HEK293 (cell line): ENCODE measurements at regions not wholly inside any gene's neighbourhood (a gene's known extent, or its start where the extent isn't known, plus 50 kb on each side); places are given as distances from the start of the nearest gene placed in this dataset.

Source experiments
- CTCF ChIA-PET: fragments of 350-600 bp; formaldehyde crosslinking; extraction: SDS; loops from one replicate; lab custom pipeline; 2021; ENCODE audit warnings: antibody characterized with exemption; lab: Yijun Ruan, JAX
- POLR2A ChIA-PET: fragments of 300-600 bp; formaldehyde crosslinking; extraction: SDS; loops from one replicate; lab custom pipeline; 2020; ENCODE audit warnings: antibody characterized with exemption, inconsistent platforms; lab: Yijun Ruan, JAX
- H3K27ac ChIP-seq: fragments of 200-500 bp; sonication (Bioruptor generic); 2 replicates; pipeline ENCODE4 v1.5.1; 2014; ENCODE audit warnings: low read depth, low read length, control low read depth, inconsistent platforms; ENCODE audit errors: extremely low read depth
- H3K36me3 ChIP-seq, 2 experiments: fragments of 200-500 bp in 1 of 2; sonication (Bioruptor generic) in 1 of 2; 1 replicate in 1 of 2; 2 replicates in 1 of 2; pipeline ENCODE4 v1.5.1; 2014 to 2017; ENCODE audit warnings: inconsistent platforms in 2 of 2, low read length in 2 of 2; ENCODE audit not compliant: control insufficient read depth in 2 of 2, insufficient read depth in 1 of 2
- H3K4me1 ChIP-seq: fragments of 200-500 bp; sonication (Bioruptor generic); 2 replicates; pipeline ENCODE4 v1.5.1; 2014; ENCODE audit warnings: mild to moderate bottlenecking, low read length, inconsistent platforms; ENCODE audit not compliant: control insufficient read depth, insufficient read depth
- H3K4me3 ChIP-seq: 2 replicates; pipeline ENCODE4 v1.5.1; 2011; ENCODE audit warnings: low read depth, mild to moderate bottlenecking, control low read depth, low read length, moderate library complexity
- H3K9me3 ChIP-seq: fragments of 200-500 bp; sonication (Bioruptor generic); 2 replicates; pipeline ENCODE4 v1.5.1; 2014; ENCODE audit warnings: low read depth, low read length, inconsistent platforms; ENCODE audit not compliant: control insufficient read depth, insufficient read depth
- AEBP2 ChIP-seq: fragments of 450-650 bp; formaldehyde crosslinking; IDR thresholded peaks from 2 replicates; pipeline ENCODE4 v1.5.1; 2016; ENCODE audit warnings: missing biosample characterization, missing genetic modification characterization, borderline replicate concordance
- EGR2 ChIP-seq: fragments of 450-650 bp; formaldehyde crosslinking; IDR thresholded peaks from 2 replicates; pipeline ENCODE4 v1.5.1; 2016; ENCODE audit warnings: low read depth, missing biosample characterization, missing genetic modification characterization
- GLI4 ChIP-seq: fragments of 450-650 bp; formaldehyde crosslinking; IDR thresholded peaks from 2 replicates; pipeline ENCODE4 v1.5.1; 2016; ENCODE audit warnings: missing biosample characterization, missing genetic modification characterization
- HIC1 ChIP-seq: fragments of 450-650 bp; formaldehyde crosslinking; IDR thresholded peaks from 2 replicates; pipeline ENCODE4 v1.5.1; 2016; ENCODE audit warnings: missing biosample characterization, missing genetic modification characterization
- KLF8 ChIP-seq: fragments of 450-650 bp; formaldehyde crosslinking; IDR thresholded peaks from 2 replicates; pipeline ENCODE4 v1.5.1; 2016; ENCODE audit warnings: missing biosample characterization, missing genetic modification characterization
- MZF1 ChIP-seq: fragments of 450-650 bp; formaldehyde crosslinking; IDR thresholded peaks from 2 replicates; pipeline ENCODE4 v1.5.1; 2017; ENCODE audit warnings: missing biosample characterization, missing genetic modification characterization, borderline replicate concordance
- ZBTB21 ChIP-seq: fragments of 450-650 bp; formaldehyde crosslinking; IDR thresholded peaks from 2 replicates; pipeline ENCODE4 v1.5.1; 2017; ENCODE audit warnings: missing biosample characterization, missing genetic modification characterization
- ZNF132 ChIP-seq: fragments of 450-650 bp; formaldehyde crosslinking; IDR thresholded peaks from 2 replicates; pipeline ENCODE4 v1.5.1; 2017; ENCODE audit warnings: missing biosample characterization, missing genetic modification characterization, borderline replicate concordance
- ZNF138 ChIP-seq: fragments of 450-650 bp; formaldehyde crosslinking; IDR thresholded peaks from 2 replicates; pipeline ENCODE4 v1.5.1; 2016; ENCODE audit warnings: missing biosample characterization, missing genetic modification characterization, borderline replicate concordance
- ZNF211 ChIP-seq: fragments of 450-650 bp; formaldehyde crosslinking; IDR thresholded peaks from 2 replicates; pipeline ENCODE4 v1.5.1; 2016; ENCODE audit warnings: low read depth, missing biosample characterization, missing genetic modification characterization
- ZNF221 ChIP-seq: fragments of 450-650 bp; formaldehyde crosslinking; IDR thresholded peaks from 2 replicates; pipeline ENCODE4 v1.5.1; 2017; ENCODE audit warnings: missing biosample characterization, missing genetic modification characterization, borderline replicate concordance
- ZNF239 ChIP-seq: fragments of 450-650 bp; formaldehyde crosslinking; IDR thresholded peaks from 2 replicates; pipeline ENCODE4 v1.5.1; 2016; ENCODE audit warnings: missing biosample characterization, missing genetic modification characterization
- ZNF280C ChIP-seq: fragments of 450-650 bp; formaldehyde crosslinking; IDR thresholded peaks from 2 replicates; pipeline ENCODE4 v1.5.1; 2016; ENCODE audit warnings: missing biosample characterization, missing genetic modification characterization
- ZNF366 ChIP-seq: fragments of 450-650 bp; formaldehyde crosslinking; conservative IDR thresholded peaks from 2 replicates; pipeline ENCODE4 v1.5.1; 2016; ENCODE audit warnings: missing biosample characterization, missing genetic modification characterization
- ZNF514 ChIP-seq: fragments of 450-650 bp; formaldehyde crosslinking; IDR thresholded peaks from 2 replicates; pipeline ENCODE4 v1.5.1; 2016; ENCODE audit warnings: missing biosample characterization, missing genetic modification characterization
- ZNF518A ChIP-seq: fragments of 450-650 bp; formaldehyde crosslinking; conservative IDR thresholded peaks from 2 replicates; pipeline ENCODE4 v1.5.1; 2016; ENCODE audit warnings: low read depth, missing biosample characterization, missing genetic modification characterization
- ZNF521 ChIP-seq: fragments of 450-650 bp; formaldehyde crosslinking; IDR thresholded peaks from 2 replicates; pipeline ENCODE4 v1.5.1; 2017; ENCODE audit warnings: missing biosample characterization, mild to moderate bottlenecking, missing genetic modification characterization
- ZNF621 ChIP-seq: fragments of 450-650 bp; formaldehyde crosslinking; IDR thresholded peaks from 2 replicates; pipeline ENCODE4 v1.5.1; 2017; ENCODE audit warnings: missing biosample characterization, missing genetic modification characterization
- ZNF623 ChIP-seq: fragments of 450-650 bp; formaldehyde crosslinking; IDR thresholded peaks from 2 replicates; pipeline ENCODE4 v1.5.1; 2016; ENCODE audit warnings: missing biosample characterization, missing genetic modification characterization
- ZNF677 ChIP-seq: fragments of 450-650 bp; IDR thresholded peaks from 2 replicates; pipeline ENCODE4 v1.5.0; 2018; ENCODE audit warnings: missing biosample characterization, mild to moderate bottlenecking, missing genetic modification characterization, moderate library complexity
- ZNF704 ChIP-seq: fragments of 450-650 bp; formaldehyde crosslinking; IDR thresholded peaks from 2 replicates; pipeline ENCODE4 v1.5.1; 2016; ENCODE audit warnings: missing biosample characterization, missing genetic modification characterization
- ZNF707 ChIP-seq: fragments of 450-650 bp; formaldehyde crosslinking; IDR thresholded peaks from 2 replicates; pipeline ENCODE4 v1.5.1; 2016; ENCODE audit warnings: missing biosample characterization, missing genetic modification characterization
- ZNF830 ChIP-seq: fragments of 450-650 bp; IDR thresholded peaks from 2 replicates; pipeline ENCODE4 v1.5.0; 2018; ENCODE audit warnings: missing biosample characterization, missing genetic modification characterization, low read depth, mild to moderate bottlenecking, moderate library complexity
- ZSCAN30 ChIP-seq: fragments of 450-650 bp; IDR thresholded peaks from 2 replicates; pipeline ENCODE4 v1.5.1; 2018; ENCODE audit warnings: missing biosample characterization, mild to moderate bottlenecking, missing genetic modification characterization, moderate library complexity

GRCh38 chr5:143714629-143715028 lies 97.3 kb upstream of the HMHB1 start (continued):
- TF ChIP-seq ZNF138 (tag by site-specific recombination) (no peak), ZNF704 (tag by site-specific recombination) (no peak), ZNF221 (tag by site-specific recombination) (no peak), ZNF623 (tag by site-specific recombination) (no peak), ZNF280C (no peak)

- ChIA-PET CTCF (interaction anchor here (0.6 kb wide), 1 partner anchor 471 kb away, joined by 3 read pairs; no protein-coding TSS in a partner anchor), POLR2A (no interaction called here)
- no peak overlapping the region for H3K27ac ChIP-seq
- no peaks in the 10 kb centered on the region for H3K4me1 ChIP-seq
- no peak overlapping the region for H3K4me3 ChIP-seq
- no peaks in the 10 kb centered on the region for H3K9me3 ChIP-seq
- H3K36me3 ChIP-seq = no peaks in the 10 kb centered on the region
- no peak for TF ChIP-seq AEBP2 (tag by site-specific recombination)
- no peak for TF ChIP-seq GLI4 (tag by site-specific recombination)
- TF ChIP-seq ZNF521 (tag by site-specific recombination) = no peak
- TF ChIP-seq ZSCAN30 (tag by site-specific recombination) = no peak
- TF ChIP-seq ZNF366 (tag by site-specific recombination) = no peak
- TF ChIP-seq ZNF211 = no peak
- TF ChIP-seq EGR2 = no peak
- no peak for TF ChIP-seq ZNF518A (tag by site-specific recombination)
- TF ChIP-seq ZNF621 (tag by site-specific recombination) = no peak
- TF ChIP-seq ZNF132 (tag by site-specific recombination) = no peak
- TF ChIP-seq HIC1 (tag by site-specific recombination) = no peak
- no peak for TF ChIP-seq ZNF677 (tag by site-specific recombination)
- TF ChIP-seq KLF8 (tag by site-specific recombination) = no peak
- TF ChIP-seq ZNF514 (tag by site-specific recombination) = no peak
- TF ChIP-seq MZF1 = no peak
- no peak for TF ChIP-seq ZBTB21 (tag by site-specific recombination)
- no peak for TF ChIP-seq ZNF830
- TF ChIP-seq ZNF707 (tag by site-specific recombination) = no peak
- no peak for TF ChIP-seq ZNF239 (tag by site-specific recombination)
Observed at GRCh38 chr5:143713047-143714003, 98.6 kb upstream of the HMHB1 start.
